BE2C (cell line): ENCODE measurements at regions not wholly inside any gene's neighbourhood (a gene's known extent, or its start where the extent isn't known, plus 50 kb on each side); places are given as distances from the start of the nearest gene placed in this dataset.

Experiments
- DNase-seq: peaks from one replicate; pipeline ENCODE4 v3.0.0-alpha.2; 2020
- H3K27me3 ChIP-seq: fragments of 250-450 bp; sonication (Bioruptor Pico); 2 replicates; pipeline ENCODE4 v1.5.1; 2020; ENCODE audit warnings: mild to moderate bottlenecking
- H3K36me3 ChIP-seq: fragments of 250-450 bp; sonication (Bioruptor Pico); 2 replicates; pipeline ENCODE4 v1.5.1; 2020; ENCODE audit warnings: mild to moderate bottlenecking
- H3K4me1 ChIP-seq: fragments of 250-450 bp; sonication (Bioruptor Pico); 2 replicates; pipeline ENCODE4 v1.5.1; 2020
- H3K4me3 ChIP-seq: 2 replicates; pipeline ENCODE4 v1.5.1; 2011; ENCODE audit warnings: low read depth, low read length
- H3K9me3 ChIP-seq: fragments of 250-450 bp; sonication (Bioruptor Pico); 2 replicates; pipeline ENCODE4 v1.5.1; 2020
- CTCF ChIP-seq: IDR thresholded peaks from 2 replicates; pipeline ENCODE4 v1.5.1; 2012; ENCODE audit warnings: mild to moderate bottlenecking, low read depth, low read length

- Histone ChIP-seq H3K27me3 (no peaks in the 10 kb centered on the region), H3K9me3 (no peaks in the 10 kb centered on the region), H3K4me1 (peaks cover 3% of the 10 kb centered on the region), H3K36me3 (no peaks in the 10 kb centered on the region), H3K4me3 (no peak overlapping the region)
- no peak for DNase-seq
- TF ChIP-seq CTCF, result no peak
Measured at GRCh38 chr7:137146552-137147337, 196.8 kb downstream of the PTN start.

GRCh38 chr7:137146012-137146455 lies 197.5 kb downstream of the PTN start:
- Histone ChIP-seq H3K4me1 (peaks cover 3% of the 10 kb centered on the region), H3K36me3 (no peaks in the 10 kb centered on the region), H3K9me3 (no peaks in the 10 kb centered on the region), H3K27me3 (no peaks in the 10 kb centered on the region), H3K4me3 (no peak overlapping the region)
- no peak for DNase-seq
- TF ChIP-seq CTCF, result no peak

GRCh38 chr7:137142376-137142775 lies 201.2 kb downstream of the PTN start:
- TF ChIP-seq CTCF, result no peak
- no peak for DNase-seq
- H3K4me1 ChIP-seq, result peaks cover 3% of the 10 kb centered on the region; the same call in 1 of the 2 replicates
- H3K9me3 ChIP-seq, result no peaks in the 10 kb centered on the region
- H3K4me3 ChIP-seq, result no peak overlapping the region
- H3K27me3 ChIP-seq, result no peaks in the 10 kb centered on the region
- H3K36me3 ChIP-seq, result no peaks in the 10 kb centered on the region

GRCh38 chr7:137135654-137136350 lies 207.7 kb downstream of the PTN start:
- Histone ChIP-seq H3K4me1 (no peaks in the 10 kb centered on the region), H3K36me3 (no peaks in the 10 kb centered on the region), H3K27me3 (no peaks in the 10 kb centered on the region), H3K9me3 (no peaks in the 10 kb centered on the region), H3K4me3 (no peak overlapping the region)
- no peak for DNase-seq
- TF ChIP-seq CTCF, result no peak

GRCh38 chr7:137130751-137131158 lies 212.8 kb downstream of the PTN start:
- DNase-seq, result no peak
- Histone ChIP-seq H3K9me3 (no peaks in the 10 kb centered on the region), H3K4me1 (peaks cover 12% of the 10 kb centered on the region), H3K4me3 (no peak overlapping the region), H3K27me3 (no peaks in the 10 kb centered on the region), H3K36me3 (no peaks in the 10 kb centered on the region)
- no peak for TF ChIP-seq CTCF

- H3K36me3 ChIP-seq, result no peaks in the 10 kb centered on the region
- H3K27me3 ChIP-seq, result no peaks in the 10 kb centered on the region
- DNase-seq, result no peak
- no peak for TF ChIP-seq CTCF
- peaks cover 12% of the 10 kb centered on the region for H3K4me1 ChIP-seq
- H3K9me3 ChIP-seq, result no peaks in the 10 kb centered on the region
- no peak overlapping the region for H3K4me3 ChIP-seq
Measured at GRCh38 chr7:137129025-137129424, 214.5 kb downstream of the PTN start.
